GM18505 (cell line): ENCODE measurements at regions not wholly inside any gene's neighbourhood (a gene's known extent, or its start where the extent isn't known, plus 50 kb on each side); places are given as distances from the start of the nearest gene placed in this dataset.
A peak's percentile ranks its signal among the peaks of the same experiment; 100 is the strongest.
"Not testable (repeated sequence)": the region's sequence is repeated elsewhere in the genome, so short reads cannot be mapped to it uniquely, and the experiment has no call there.

Experiments
- ATAC-seq: cut with Tn5 transposase; IDR thresholded peaks from one replicate; pipeline ENCODE4 v1.9.1; 2021; ENCODE audit not compliant: unreplicated experiment
- POLR2A ChIP-seq: IDR thresholded peaks from 4 replicates; pipeline ENCODE4 v1.6.1; 2011; ENCODE audit warnings: borderline replicate concordance; ENCODE audit not compliant: insufficient read depth, insufficient read length; ENCODE audit errors: extremely low read depth

- ATAC-seq = not testable (repeated sequence)
These were observed 75.3 kb upstream of the OR4F16 start for GRCh38 chr1:761791-762190.

GRCh38 chr1:771449-771848 lies 85.0 kb upstream of the OR4F16 start:
- not testable (repeated sequence) for ATAC-seq

- not testable (repeated sequence) for ATAC-seq
These were observed 91.2 kb upstream of the OR4F16 start for GRCh38 chr1:777480-778180.

GRCh38 chr1:778451-779278 lies 92.2 kb upstream of the OR4F16 start:
- peak; percentile 74 for TF ChIP-seq POLR2A
- peak; percentile 100 for ATAC-seq

- ATAC-seq = not testable (repeated sequence)
These were observed 93.2 kb upstream of the OR4F16 start for GRCh38 chr1:779621-780020.

- no peak for TF ChIP-seq POLR2A
- ATAC-seq = no peak
These were observed 102.4 kb upstream of the OR4F16 start for GRCh38 chr1:788835-789234.

GRCh38 chr1:789606-790005 lies 103.2 kb upstream of the OR4F16 start:
- not testable (repeated sequence) for ATAC-seq

GRCh38 chr1:790388-790930 lies 104.0 kb upstream of the OR4F16 start:
- ATAC-seq = not testable (repeated sequence)

GRCh38 chr1:794310-794709 lies 107.9 kb upstream of the OR4F16 start:
- not testable (repeated sequence) for ATAC-seq

GRCh38 chr1:794918-795584 lies 108.6 kb upstream of the OR4F16 start:
- ATAC-seq = not testable (repeated sequence)

GRCh38 chr1:797649-798048 lies 111.2 kb upstream of the OR4F16 start:
- not testable (repeated sequence) for ATAC-seq

- ATAC-seq = not testable (repeated sequence)
These were observed 113.9 kb upstream of the OR4F16 start for GRCh38 chr1:800397-800796.

GRCh38 chr1:804378-805115 lies 118.1 kb upstream of the OR4F16 start:
- ATAC-seq = peak; percentile 62

GRCh38 chr1:805310-805709 lies 118.4 kb upstream of the SAMD11 start:
- not testable (repeated sequence) for ATAC-seq

GRCh38 chr1:807066-807465 lies 116.7 kb upstream of the SAMD11 start:
- ATAC-seq = not testable (repeated sequence)

GRCh38 chr1:807699-808390 lies 115.9 kb upstream of the SAMD11 start:
- ATAC-seq = not testable (repeated sequence)

GRCh38 chr1:810949-811348 lies 112.8 kb upstream of the SAMD11 start:
- ATAC-seq = not testable (repeated sequence)

- not testable (repeated sequence) for ATAC-seq
These were observed 111.1 kb upstream of the SAMD11 start for GRCh38 chr1:812535-813127.

GRCh38 chr1:814543-814942 lies 109.2 kb upstream of the SAMD11 start:
- not testable (repeated sequence) for ATAC-seq
